ENCODE measurements at regions not wholly inside any gene's neighbourhood (a gene's known extent, or its start where the extent isn't known, plus 50 kb on each side); places are given as distances from the start of the nearest gene placed in this dataset.

DNA sequence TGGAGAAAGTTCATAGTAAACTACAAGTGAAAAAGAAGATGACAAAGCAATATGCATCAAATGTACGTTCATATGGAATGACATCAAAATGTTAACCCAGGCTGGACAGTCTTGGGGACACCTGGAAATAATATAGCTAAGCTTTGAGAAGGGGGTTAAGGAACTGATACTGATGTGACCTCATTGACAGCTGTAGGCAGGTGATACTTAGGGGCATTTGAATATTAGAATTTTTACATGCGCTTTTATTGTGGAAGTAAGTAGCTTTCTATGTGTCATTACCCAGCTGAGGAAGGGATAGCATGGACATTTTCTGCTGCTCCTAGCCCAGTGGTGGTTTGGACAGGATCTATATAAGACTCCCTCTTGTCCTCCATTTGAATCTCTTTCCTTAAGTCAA is 299.7 kb downstream of the CWC27 start:
- no peak overlapping the region for H3K4me3 ChIP-seq (ENCODE audit: low read length)
- TF ChIP-seq, protein P1, sequence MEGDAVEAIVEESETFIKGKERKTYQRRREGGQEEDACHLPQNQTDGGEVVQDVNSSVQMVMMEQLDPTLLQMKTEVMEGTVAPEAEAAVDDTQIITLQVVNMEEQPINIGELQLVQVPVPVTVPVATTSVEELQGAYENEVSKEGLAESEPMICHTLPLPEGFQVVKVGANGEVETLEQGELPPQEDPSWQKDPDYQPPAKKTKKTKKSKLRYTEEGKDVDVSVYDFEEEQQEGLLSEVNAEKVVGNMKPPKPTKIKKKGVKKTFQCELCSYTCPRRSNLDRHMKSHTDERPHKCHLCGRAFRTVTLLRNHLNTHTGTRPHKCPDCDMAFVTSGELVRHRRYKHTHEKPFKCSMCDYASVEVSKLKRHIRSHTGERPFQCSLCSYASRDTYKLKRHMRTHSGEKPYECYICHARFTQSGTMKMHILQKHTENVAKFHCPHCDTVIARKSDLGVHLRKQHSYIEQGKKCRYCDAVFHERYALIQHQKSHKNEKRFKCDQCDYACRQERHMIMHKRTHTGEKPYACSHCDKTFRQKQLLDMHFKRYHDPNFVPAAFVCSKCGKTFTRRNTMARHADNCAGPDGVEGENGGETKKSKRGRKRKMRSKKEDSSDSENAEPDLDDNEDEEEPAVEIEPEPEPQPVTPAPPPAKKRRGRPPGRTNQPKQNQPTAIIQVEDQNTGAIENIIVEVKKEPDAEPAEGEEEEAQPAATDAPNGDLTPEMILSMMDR (IDR thresholded peaks at IDR 0.05; ENCODE audit: insufficient read depth, low read depth, low read length, missing control alignments): no peak
- DNase-seq (ENCODE audit: low read depth): no peak

GRCh38 chr5:65070026-65070425 is 301.3 kb downstream of the CWC27 start:
- no peak overlapping the region for H3K4me3 ChIP-seq (ENCODE audit: low read length)
- TF ChIP-seq, protein P1 (IDR thresholded peaks at IDR 0.05; ENCODE audit: insufficient read depth, low read depth, low read length, missing control alignments): no peak
- DNase-seq (ENCODE audit: low read depth): no peak

- no peak overlapping the region for H3K4me3 ChIP-seq (ENCODE audit: low read length)
- DNase-seq (ENCODE audit: low read depth): no peak
- TF ChIP-seq, protein P1 (IDR thresholded peaks at IDR 0.05; ENCODE audit: insufficient read depth, low read depth, low read length, missing control alignments): no peak
These were observed 304.1 kb downstream of the CWC27 start for GRCh38 chr5:65072850-65073249.

DNA sequence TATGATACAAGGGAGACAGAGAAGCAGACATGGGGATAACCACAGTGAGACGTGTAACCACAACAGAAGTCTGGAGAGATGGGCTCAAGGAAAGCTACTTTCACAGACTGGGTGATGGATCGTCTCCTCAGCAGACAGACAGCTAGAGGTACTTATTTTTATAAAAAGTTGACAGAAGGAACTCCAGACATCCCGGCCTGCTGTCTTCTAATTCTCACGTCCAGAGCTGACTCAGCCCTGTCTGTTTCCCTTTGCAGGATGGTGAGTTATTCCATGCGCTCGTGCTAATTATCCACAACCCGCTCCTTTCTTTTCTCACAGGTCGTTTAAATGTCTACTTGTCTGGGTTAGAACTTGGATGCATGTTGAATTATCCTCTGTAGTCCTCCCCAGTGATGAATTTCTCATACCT is 304.5 kb downstream of the CWC27 start:
- DNase-seq (ENCODE audit: low read depth): no peak

GRCh38 chr5:65075623-65076250 is 307.0 kb downstream of the CWC27 start:
- no peak overlapping the region for H3K4me3 ChIP-seq (ENCODE audit: low read length)
- no peak for DNase-seq (ENCODE audit: low read depth)
- TF ChIP-seq, protein P1 (IDR thresholded peaks at IDR 0.05; ENCODE audit: insufficient read depth, low read depth, low read length, missing control alignments): no peak

More for the DNA sequence above, 304.5 kb downstream of the CWC27 start:
- no peak overlapping the region for H3K4me3 ChIP-seq (ENCODE audit: low read length)
- TF ChIP-seq, protein P1 (IDR thresholded peaks at IDR 0.05; ENCODE audit: insufficient read depth, low read depth, low read length, missing control alignments): no peak

DNA sequence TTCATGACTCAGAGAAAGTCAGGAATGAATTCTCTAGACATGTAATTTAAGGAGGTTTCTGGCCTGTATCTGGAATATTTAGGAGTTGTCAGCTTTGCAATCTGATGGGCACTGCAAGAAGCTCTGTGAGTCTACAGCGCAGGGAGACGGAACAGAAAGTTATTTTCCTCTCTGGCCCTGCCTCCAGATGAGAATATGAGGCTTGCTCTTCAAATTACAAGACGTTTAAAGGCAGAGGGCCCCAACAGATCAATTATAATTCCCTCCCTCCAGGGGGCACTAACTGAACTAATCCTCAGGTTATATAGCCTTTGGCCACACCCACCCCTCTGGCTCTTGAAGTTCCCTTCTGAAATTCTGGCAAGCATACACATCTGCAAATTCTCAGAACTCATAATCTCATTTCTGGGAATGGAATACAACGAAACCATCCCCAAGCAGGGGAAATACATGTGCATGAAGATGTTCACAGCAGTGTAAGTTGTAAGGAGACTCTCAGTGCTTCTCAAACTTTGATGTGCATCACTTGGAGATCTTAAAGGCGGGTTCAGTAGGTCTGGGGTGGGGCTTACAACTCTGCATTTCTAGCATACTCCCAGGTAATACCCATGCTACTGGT is 307.6 kb downstream of the CWC27 start:
- TF ChIP-seq, protein P1 (IDR thresholded peaks at IDR 0.05; ENCODE audit: insufficient read depth, low read depth, low read length, missing control alignments): peak; percentile 7
- DNase-seq (ENCODE audit: low read depth): peak; percentile 37
- no peak overlapping the region for H3K4me3 ChIP-seq (ENCODE audit: low read length)

GRCh38 chr5:65077653-65078052 is 308.9 kb downstream of the CWC27 start:
- TF ChIP-seq, protein P1 (IDR thresholded peaks at IDR 0.05; ENCODE audit: insufficient read depth, low read depth, low read length, missing control alignments): no peak
- H3K4me3 ChIP-seq (ENCODE audit: low read length): no peak overlapping the region
- no peak for DNase-seq (ENCODE audit: low read depth)

All from epithelial cell of esophagus (primary cell).